ENCODE measurements at regions not wholly inside any gene's neighbourhood (a gene's known extent, or its start where the extent isn't known, plus 50 kb on each side); places are given as distances from the start of the nearest gene placed in this dataset.

GRCh38 chr9:87029905-87030304 is 82.6 kb upstream of the GAS1 start:
- no peak for TF ChIP-seq CTCF (IDR thresholded peaks at IDR 0.05; ENCODE audit: poor library complexity, severe bottlenecking)
- Histone ChIP-seq H3K9me3 (ENCODE audit: severe bottlenecking) (no peaks in the 10 kb centered on the region), H3K36me3 (ENCODE audit: low read depth) (no peaks in the 10 kb centered on the region), H3K4me1 (ENCODE audit: insufficient read depth, poor library complexity, severe bottlenecking) (no peaks in the 10 kb centered on the region), H3K4me3 (ENCODE audit: severe bottlenecking) (no peak overlapping the region), H3K27ac (ENCODE audit: poor library complexity, severe bottlenecking) (no peak overlapping the region), H3K27me3 (ENCODE audit: insufficient read depth, poor library complexity, severe bottlenecking) (no peaks in the 10 kb centered on the region)
- DNase-seq (ENCODE audit: low spot score) (no peak), ATAC-seq (ENCODE audit: low read depth) (no peak)

- no peak for DNase-seq (ENCODE audit: low spot score)
- no peak overlapping the region for H3K27ac ChIP-seq (ENCODE audit: poor library complexity, severe bottlenecking)
- no peak overlapping the region for H3K4me3 ChIP-seq (ENCODE audit: severe bottlenecking)
Measured at GRCh38 chr9:87034841-87035240, 87.5 kb upstream of the GAS1 start.

GRCh38 chr9:87035879-87036278 is 88.6 kb upstream of the GAS1 start:
- no peak for DNase-seq (ENCODE audit: low spot score)
- no peak for ATAC-seq (ENCODE audit: low read depth)
- no peak overlapping the region for H3K27ac ChIP-seq (ENCODE audit: poor library complexity, severe bottlenecking)

More at GRCh38 chr9:87034841-87035240, 87.5 kb upstream of the GAS1 start:
- Histone ChIP-seq H3K4me1 (ENCODE audit: insufficient read depth, poor library complexity, severe bottlenecking) (peaks cover 9% of the 10 kb centered on the region), H3K36me3 (ENCODE audit: low read depth) (no peaks in the 10 kb centered on the region), H3K9me3 (ENCODE audit: severe bottlenecking) (no peaks in the 10 kb centered on the region), H3K27me3 (ENCODE audit: insufficient read depth, poor library complexity, severe bottlenecking) (no peaks in the 10 kb centered on the region)
- no peak for ATAC-seq (ENCODE audit: low read depth)
- no peak for TF ChIP-seq CTCF (IDR thresholded peaks at IDR 0.05; ENCODE audit: poor library complexity, severe bottlenecking)

GRCh38 chr9:87036506-87036905 is 89.2 kb upstream of the GAS1 start:
- no peak for TF ChIP-seq CTCF (IDR thresholded peaks at IDR 0.05; ENCODE audit: poor library complexity, severe bottlenecking)
- Histone ChIP-seq H3K27ac (ENCODE audit: poor library complexity, severe bottlenecking) (no peak overlapping the region), H3K27me3 (ENCODE audit: insufficient read depth, poor library complexity, severe bottlenecking) (no peaks in the 10 kb centered on the region), H3K36me3 (ENCODE audit: low read depth) (no peaks in the 10 kb centered on the region), H3K4me1 (ENCODE audit: insufficient read depth, poor library complexity, severe bottlenecking) (peaks cover 16% of the 10 kb centered on the region), H3K4me3 (ENCODE audit: severe bottlenecking) (no peak overlapping the region), H3K9me3 (ENCODE audit: severe bottlenecking) (no peaks in the 10 kb centered on the region)
- DNase-seq (ENCODE audit: low spot score): no peak
- no peak for ATAC-seq (ENCODE audit: low read depth)

More at GRCh38 chr9:87035879-87036278, 88.6 kb upstream of the GAS1 start:
- H3K9me3 ChIP-seq (ENCODE audit: severe bottlenecking): no peaks in the 10 kb centered on the region
- TF ChIP-seq CTCF (IDR thresholded peaks at IDR 0.05; ENCODE audit: poor library complexity, severe bottlenecking): no peak
- H3K27me3 ChIP-seq (ENCODE audit: insufficient read depth, poor library complexity, severe bottlenecking): no peaks in the 10 kb centered on the region
- no peaks in the 10 kb centered on the region for H3K36me3 ChIP-seq (ENCODE audit: low read depth)
- H3K4me1 ChIP-seq (ENCODE audit: insufficient read depth, poor library complexity, severe bottlenecking): peaks cover 16% of the 10 kb centered on the region
- H3K4me3 ChIP-seq (ENCODE audit: severe bottlenecking): no peak overlapping the region

- H3K4me1 ChIP-seq (ENCODE audit: insufficient read depth, poor library complexity, severe bottlenecking): peaks cover 16% of the 10 kb centered on the region
- no peak overlapping the region for H3K4me3 ChIP-seq (ENCODE audit: severe bottlenecking)
- TF ChIP-seq CTCF (IDR thresholded peaks at IDR 0.05; ENCODE audit: poor library complexity, severe bottlenecking): no peak
- H3K27ac ChIP-seq (ENCODE audit: poor library complexity, severe bottlenecking): peak overlapping the region; percentile 81
- H3K27me3 ChIP-seq (ENCODE audit: insufficient read depth, poor library complexity, severe bottlenecking): no peaks in the 10 kb centered on the region
- H3K36me3 ChIP-seq (ENCODE audit: low read depth): no peaks in the 10 kb centered on the region
- DNase-seq (ENCODE audit: low spot score) (no peak), ATAC-seq (ENCODE audit: low read depth) (peak; percentile 48; the same call in 2 of the 3 replicates)
- H3K9me3 ChIP-seq (ENCODE audit: severe bottlenecking): no peaks in the 10 kb centered on the region
Measured at GRCh38 chr9:87039809-87040392, 92.6 kb upstream of the GAS1 start.

Data from RWPE2 (cell line).